ENCODE measurements at regions not wholly inside any gene's neighbourhood (a gene's known extent, or its start where the extent isn't known, plus 50 kb on each side); places are given as distances from the start of the nearest gene placed in this dataset.

- TF ChIP-seq, protein P1, sequence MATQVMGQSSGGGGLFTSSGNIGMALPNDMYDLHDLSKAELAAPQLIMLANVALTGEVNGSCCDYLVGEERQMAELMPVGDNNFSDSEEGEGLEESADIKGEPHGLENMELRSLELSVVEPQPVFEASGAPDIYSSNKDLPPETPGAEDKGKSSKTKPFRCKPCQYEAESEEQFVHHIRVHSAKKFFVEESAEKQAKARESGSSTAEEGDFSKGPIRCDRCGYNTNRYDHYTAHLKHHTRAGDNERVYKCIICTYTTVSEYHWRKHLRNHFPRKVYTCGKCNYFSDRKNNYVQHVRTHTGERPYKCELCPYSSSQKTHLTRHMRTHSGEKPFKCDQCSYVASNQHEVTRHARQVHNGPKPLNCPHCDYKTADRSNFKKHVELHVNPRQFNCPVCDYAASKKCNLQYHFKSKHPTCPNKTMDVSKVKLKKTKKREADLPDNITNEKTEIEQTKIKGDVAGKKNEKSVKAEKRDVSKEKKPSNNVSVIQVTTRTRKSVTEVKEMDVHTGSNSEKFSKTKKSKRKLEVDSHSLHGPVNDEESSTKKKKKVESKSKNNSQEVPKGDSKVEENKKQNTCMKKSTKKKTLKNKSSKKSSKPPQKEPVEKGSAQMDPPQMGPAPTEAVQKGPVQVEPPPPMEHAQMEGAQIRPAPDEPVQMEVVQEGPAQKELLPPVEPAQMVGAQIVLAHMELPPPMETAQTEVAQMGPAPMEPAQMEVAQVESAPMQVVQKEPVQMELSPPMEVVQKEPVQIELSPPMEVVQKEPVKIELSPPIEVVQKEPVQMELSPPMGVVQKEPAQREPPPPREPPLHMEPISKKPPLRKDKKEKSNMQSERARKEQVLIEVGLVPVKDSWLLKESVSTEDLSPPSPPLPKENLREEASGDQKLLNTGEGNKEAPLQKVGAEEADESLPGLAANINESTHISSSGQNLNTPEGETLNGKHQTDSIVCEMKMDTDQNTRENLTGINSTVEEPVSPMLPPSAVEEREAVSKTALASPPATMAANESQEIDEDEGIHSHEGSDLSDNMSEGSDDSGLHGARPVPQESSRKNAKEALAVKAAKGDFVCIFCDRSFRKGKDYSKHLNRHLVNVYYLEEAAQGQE (IDR thresholded peaks at IDR 0.05; ENCODE audit: low read depth): no peak
- TF ChIP-seq ELF1 (IDR thresholded peaks at IDR 0.05; ENCODE audit: borderline replicate concordance, low read depth): no peak
Observed at GRCh38 chr9:1140057-1140456, 89.9 kb downstream of the DMRT2 start (continued).

DNA sequence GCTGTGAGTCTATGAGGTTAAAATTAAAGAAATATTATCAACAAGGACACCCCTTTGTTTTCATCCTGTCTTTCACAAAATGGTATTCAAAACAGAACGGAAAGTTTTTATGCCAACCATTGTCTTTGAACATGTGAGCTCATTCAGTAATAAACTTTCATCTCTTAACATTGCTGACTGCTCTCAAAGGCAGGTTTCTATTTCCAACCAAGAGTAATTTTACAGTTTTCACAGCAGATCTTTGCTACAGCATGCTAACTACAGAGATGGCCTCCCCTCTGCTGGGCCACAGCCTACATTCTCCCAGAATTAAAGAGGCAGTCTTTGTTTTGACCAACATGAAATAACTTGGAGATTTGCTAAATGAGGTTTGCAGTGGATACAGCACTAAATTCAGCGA, 101.5 kb downstream of the DMRT2 start:
- TF ChIP-seq, protein P1 (IDR thresholded peaks at IDR 0.05; ENCODE audit: low read depth): no peak
- no peak for TF ChIP-seq SRF (IDR thresholded peaks at IDR 0.05; ENCODE audit: low read depth)
- TF ChIP-seq, protein P2, sequence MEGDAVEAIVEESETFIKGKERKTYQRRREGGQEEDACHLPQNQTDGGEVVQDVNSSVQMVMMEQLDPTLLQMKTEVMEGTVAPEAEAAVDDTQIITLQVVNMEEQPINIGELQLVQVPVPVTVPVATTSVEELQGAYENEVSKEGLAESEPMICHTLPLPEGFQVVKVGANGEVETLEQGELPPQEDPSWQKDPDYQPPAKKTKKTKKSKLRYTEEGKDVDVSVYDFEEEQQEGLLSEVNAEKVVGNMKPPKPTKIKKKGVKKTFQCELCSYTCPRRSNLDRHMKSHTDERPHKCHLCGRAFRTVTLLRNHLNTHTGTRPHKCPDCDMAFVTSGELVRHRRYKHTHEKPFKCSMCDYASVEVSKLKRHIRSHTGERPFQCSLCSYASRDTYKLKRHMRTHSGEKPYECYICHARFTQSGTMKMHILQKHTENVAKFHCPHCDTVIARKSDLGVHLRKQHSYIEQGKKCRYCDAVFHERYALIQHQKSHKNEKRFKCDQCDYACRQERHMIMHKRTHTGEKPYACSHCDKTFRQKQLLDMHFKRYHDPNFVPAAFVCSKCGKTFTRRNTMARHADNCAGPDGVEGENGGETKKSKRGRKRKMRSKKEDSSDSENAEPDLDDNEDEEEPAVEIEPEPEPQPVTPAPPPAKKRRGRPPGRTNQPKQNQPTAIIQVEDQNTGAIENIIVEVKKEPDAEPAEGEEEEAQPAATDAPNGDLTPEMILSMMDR (IDR thresholded peaks at IDR 0.05 in 2 of 3, conservative IDR thresholded peaks at IDR 0.05 in 1 of 3; ENCODE audit: borderline replicate concordance in 1 of 3, insufficient read depth in 1 of 3, low read depth in 2 of 3, low read length in 2 of 3): no peak
- TF ChIP-seq, protein P3, sequence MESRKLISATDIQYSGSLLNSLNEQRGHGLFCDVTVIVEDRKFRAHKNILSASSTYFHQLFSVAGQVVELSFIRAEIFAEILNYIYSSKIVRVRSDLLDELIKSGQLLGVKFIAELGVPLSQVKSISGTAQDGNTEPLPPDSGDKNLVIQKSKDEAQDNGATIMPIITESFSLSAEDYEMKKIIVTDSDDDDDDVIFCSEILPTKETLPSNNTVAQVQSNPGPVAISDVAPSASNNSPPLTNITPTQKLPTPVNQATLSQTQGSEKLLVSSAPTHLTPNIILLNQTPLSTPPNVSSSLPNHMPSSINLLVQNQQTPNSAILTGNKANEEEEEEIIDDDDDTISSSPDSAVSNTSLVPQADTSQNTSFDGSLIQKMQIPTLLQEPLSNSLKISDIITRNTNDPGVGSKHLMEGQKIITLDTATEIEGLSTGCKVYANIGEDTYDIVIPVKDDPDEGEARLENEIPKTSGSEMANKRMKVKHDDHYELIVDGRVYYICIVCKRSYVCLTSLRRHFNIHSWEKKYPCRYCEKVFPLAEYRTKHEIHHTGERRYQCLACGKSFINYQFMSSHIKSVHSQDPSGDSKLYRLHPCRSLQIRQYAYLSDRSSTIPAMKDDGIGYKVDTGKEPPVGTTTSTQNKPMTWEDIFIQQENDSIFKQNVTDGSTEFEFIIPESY (IDR thresholded peaks at IDR 0.05; ENCODE audit: extremely low read depth, insufficient replicate concordance, low read length): no peak
- ChIA-PET RAD21 (ENCODE audit: low non-redundant PET in 1 of 2, low total read pairs in 2 of 2, uncharacterized antibody in 2 of 2, unreplicated experiment in 2 of 2) (no interaction called here), CTCF (no interaction called here), POLR2A (no interaction called here)
- Histone ChIP-seq H4K20me1 (ENCODE audit: insufficient read depth) (no peaks in the 10 kb centered on the region), H3K27me3 (ENCODE audit: insufficient read depth, low read length) (no peaks in the 10 kb centered on the region), H3K4me2 (ENCODE audit: low read length) (no peak overlapping the region), H3K79me2 (ENCODE audit: insufficient read depth, low read length) (no peaks in the 10 kb centered on the region), H3K4me3 (replicated peaks in 1 of 2; ENCODE audit: low read depth in 1 of 2, low read length in 2 of 2) (no peak overlapping the region), H2AFZ (ENCODE audit: low read depth, low read length, poor library complexity, severe bottlenecking) (no peak overlapping the region), H3K9ac (ENCODE audit: low read length) (no peak overlapping the region), H3K9me2 (ENCODE audit: insufficient read depth) (no peaks in the 10 kb centered on the region), H3K4me1 (ENCODE audit: control insufficient read depth in 1 of 2, insufficient read depth in 2 of 2, low read length in 2 of 2) (no peaks in the 10 kb centered on the region), H3K9me3 (ENCODE audit: control insufficient read depth in 1 of 2, insufficient read depth in 1 of 2, low read depth in 1 of 2, low read length in 2 of 2) (no peaks in the 10 kb centered on the region; a peak in 2 of 4 replicates), H3K27ac (ENCODE audit: low read depth, low read length) (no peak overlapping the region), H3K36me3 (ENCODE audit: control insufficient read depth in 1 of 2, insufficient read depth in 2 of 2, low read length in 2 of 2) (no peaks in the 10 kb centered on the region)
- intact Hi-C loops (cut with micrococcal nuclease): no loop called here
- DNase-seq (ENCODE audit: low read depth, low spot score): no peak
- no peak for ATAC-seq
- BruUV-seq (replicated peaks): no TSS peak

Data from HCT116 (cell line).